HG03457 (cell line): ENCODE measurements at regions not wholly inside any gene's neighbourhood (a gene's known extent, or its start where the extent isn't known, plus 50 kb on each side); places are given as distances from the start of the nearest gene placed in this dataset.
A peak's percentile ranks its signal among the peaks of the same experiment; 100 is the strongest.
"Not testable (repeated sequence)": the region's sequence is repeated elsewhere in the genome, so short reads cannot be mapped to it uniquely, and the experiment has no call there.

ENCODE experiments used
- ATAC-seq: cut with Tn5 transposase; IDR thresholded peaks from one replicate; pipeline ENCODE4 v1.9.1; 2021; ENCODE audit warnings: moderate number of reproducible peaks; ENCODE audit not compliant: unreplicated experiment

DNA sequence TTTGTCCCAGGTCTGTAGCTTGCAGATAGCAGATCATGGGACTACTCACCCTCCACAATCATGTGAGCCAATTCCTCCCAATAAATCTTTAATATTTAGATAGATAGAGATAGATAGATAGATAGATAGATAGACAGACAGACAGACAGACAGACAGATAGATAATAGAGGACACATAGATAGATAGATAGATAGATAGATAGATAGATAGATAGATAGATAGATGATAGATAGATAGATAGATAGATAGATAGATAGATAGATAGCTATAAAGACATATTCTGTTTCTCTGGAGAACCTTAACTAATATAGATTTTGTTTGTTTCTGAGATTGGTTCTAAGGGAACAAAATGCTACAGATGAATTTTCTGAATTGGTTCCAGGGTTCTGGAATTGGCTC is 82.3 kb upstream of the PRDX6 start:
- not testable (repeated sequence) for ATAC-seq

GRCh38 chr1:173395762-173396161 is 81.4 kb upstream of the PRDX6 start:
- no peak for ATAC-seq

DNA sequence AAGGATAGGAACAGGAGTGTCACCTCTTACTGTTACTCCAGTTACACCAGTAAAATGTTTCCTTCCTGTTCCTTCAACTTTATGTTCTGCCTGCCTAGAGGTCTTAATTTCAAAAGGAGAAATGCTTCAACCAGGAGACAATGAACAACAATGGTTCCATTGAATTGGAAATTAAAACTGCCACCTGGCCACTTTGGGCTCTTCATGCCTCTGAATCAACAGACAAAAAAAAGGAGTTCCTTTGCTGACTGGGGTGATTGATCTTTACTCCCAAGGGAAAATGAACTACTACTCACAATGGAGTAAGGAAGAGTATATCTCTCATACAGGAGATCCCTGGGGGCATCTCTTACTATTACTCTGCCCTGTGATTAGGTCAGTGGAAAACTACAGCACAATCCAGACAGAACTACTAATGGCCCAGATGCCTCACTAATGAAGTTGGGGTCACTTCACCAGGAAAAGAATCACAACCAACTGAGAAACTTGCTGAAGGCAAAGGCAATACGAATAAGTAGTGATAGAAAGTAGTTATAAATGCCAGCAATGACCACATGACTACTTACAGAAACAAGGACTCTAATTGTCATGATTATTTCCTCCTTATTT is 76.6 kb upstream of the PRDX6 start:
- no peak for ATAC-seq

DNA sequence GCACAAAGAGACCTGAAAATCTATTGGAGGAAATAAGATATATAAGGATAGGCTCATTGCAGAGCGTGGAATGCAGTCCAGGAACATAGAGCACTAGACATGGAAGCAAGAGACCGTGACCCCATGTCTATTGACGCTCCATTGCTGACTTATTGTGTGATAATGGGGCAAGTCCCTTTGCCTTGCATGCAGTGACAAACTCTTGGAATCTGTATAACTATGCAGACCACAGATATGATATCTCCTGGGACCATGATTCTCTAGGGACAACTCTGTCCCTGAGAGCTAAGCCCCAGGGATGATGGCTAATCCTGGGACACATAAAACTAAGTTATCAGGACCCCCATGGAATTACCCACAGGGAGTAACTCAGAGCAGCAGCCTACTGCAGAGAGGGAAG is 73.1 kb upstream of the PRDX6 start:
- no peak for ATAC-seq

DNA sequence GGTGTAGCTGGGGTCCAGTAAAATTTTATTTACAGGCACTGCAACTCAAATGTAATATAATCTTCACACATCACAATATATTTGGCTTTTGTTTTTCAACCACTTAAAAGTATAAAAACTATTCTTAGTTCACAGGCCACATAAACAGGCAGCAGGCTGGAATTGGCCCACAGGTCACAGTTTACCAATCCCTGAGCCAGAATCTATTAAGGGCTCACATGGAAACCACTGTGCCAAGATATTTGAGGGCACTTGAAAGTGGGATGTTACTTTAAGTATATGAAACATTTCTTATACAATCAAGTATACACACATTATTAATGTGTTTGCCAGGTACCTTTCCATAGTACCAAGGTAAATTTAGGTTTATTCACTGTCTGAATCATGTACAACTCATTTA is 71.9 kb upstream of the PRDX6 start:
- ATAC-seq: no peak

DNA sequence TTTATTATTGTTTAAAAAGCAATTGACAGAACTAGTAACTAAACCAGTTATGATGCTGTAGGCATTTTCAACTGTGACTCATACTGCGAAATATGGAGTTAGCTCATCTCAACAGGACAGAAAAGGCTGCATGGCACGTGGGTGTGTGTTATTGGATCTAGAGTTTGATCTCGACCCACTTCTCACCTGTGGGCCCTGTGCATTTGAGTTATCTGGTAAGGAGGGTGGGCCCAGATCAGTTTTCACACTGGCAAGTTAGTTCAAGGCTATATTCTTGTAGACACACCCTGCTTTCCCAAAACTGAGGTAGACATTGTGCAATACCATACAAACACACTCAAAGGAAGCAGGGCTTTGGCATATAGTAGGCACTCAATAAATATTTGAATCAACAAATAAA is 71.3 kb upstream of the PRDX6 start:
- no peak for ATAC-seq

DNA sequence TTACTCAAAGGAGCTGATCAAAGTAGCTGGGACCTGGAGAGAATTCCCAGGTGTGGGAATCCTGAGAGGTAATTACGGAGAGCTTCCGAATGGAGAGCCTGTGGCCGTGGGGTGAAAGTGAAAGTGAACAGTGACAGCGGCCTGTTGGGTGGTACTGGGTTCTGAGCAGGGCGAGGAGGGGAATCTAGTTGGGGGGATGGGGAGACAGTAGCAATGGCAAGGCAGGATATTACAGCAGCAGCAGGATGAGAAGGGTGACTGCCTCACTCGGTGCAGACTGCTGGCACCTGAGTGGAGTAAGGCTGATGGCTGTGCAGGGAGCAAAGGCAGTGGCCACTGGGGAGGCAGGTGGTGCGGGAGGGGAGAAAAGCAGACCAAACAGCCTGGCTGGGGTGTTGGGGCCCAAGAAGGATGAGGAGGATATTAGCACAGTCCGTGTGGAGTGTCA is 70.3 kb upstream of the PRDX6 start:
- no peak for ATAC-seq

DNA sequence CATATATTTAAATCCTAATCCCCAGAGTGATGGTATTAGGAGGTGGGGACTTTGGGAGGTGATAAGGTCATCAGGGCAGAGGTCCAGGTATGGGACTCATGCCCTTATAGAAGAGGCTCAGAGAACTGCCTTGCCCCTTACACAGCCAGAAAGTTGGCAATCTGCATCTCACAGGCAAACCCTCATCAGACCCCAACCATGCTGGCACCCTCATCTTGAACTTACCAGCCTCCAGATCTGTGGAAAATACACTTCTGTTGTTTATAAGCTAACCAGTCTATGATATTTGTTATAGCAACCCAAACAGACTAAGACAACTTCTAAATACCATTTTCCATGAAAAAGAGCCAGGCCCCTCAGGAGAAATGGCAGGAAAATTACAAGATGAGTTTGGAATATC is 69.3 kb upstream of the PRDX6 start:
- ATAC-seq: no peak

- ATAC-seq: no peak
Measured at GRCh38 chr1:173408886-173409285, 68.2 kb upstream of the PRDX6 start.

GRCh38 chr1:173409613-173410012 is 67.5 kb upstream of the PRDX6 start:
- no peak for ATAC-seq

DNA sequence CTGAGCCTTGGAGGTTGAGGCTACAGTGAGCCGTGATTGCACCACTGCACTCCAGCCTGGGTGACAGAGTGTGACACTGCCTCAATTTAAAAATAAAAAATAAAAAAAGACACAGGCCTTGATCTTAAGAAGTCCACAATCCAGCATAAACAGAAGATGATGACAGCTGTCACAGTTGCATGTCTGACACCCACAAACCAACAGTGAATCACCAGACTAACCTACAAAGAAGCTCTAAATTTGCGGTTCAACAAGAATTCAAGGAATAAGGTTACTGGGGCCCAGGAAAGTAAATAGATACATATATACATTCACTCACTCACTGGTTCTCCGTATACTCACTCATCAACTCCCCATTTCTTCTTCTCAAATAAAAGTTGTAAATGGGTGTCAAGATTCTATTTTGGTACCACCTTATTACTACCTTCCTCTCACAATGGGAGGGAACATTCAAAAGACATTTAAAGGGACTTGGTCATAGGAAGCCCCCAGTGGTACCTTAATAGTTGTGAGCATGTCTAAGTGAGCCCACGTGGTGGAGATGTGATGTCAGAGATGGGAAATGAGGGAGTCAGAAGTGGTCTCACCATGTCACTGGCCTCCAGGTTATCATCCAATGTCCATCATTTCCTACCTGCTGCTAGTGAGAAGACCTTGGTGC is 66.9 kb upstream of the PRDX6 start:
- peak; percentile 2 for ATAC-seq

- peak; percentile 40 for ATAC-seq
Measured at GRCh38 chr1:173410794-173411236, 66.3 kb upstream of the PRDX6 start.

DNA sequence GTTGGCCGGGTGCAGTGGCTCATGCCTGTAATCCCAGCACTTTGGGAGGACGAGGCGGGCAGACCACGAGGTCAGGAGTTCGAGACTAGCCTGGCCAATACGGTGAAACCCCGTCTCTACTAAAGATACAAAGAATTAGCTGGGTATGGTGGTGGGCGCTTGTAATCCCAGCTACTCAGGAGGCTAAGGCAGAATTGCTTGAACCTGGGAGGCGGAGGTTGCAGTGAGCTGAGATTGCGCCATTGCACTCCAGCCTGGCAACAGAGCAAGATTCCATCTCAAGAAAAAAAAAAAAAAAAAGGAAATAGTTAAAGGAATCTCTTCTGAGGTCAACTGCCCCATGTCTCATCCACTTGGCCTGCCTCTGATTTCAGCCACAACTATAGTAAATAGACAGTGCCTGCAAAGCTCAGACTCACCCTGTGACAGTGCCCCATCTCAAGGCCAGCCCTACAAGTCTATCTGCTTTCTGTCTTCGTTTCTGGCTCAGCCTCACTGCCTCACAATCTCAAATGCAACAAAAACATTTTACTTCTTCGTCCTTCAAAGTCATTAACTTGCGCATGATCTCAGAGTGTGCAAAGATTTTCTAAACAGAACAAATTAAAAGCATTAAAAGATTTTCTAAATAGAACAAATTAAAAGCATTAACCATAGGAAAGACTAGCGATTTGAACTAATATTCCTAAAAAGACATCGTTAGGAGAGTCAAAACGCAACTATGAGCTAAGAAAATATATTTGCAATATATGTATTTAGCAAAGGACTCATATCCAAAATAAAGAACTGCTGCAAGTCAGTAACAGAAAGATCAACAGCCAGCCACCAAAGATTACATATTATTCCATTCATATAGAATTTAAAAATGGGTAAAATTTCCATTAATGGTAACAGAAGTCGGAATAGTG is 65.0 kb upstream of the PRDX6 start:
- ATAC-seq: no peak

DNA sequence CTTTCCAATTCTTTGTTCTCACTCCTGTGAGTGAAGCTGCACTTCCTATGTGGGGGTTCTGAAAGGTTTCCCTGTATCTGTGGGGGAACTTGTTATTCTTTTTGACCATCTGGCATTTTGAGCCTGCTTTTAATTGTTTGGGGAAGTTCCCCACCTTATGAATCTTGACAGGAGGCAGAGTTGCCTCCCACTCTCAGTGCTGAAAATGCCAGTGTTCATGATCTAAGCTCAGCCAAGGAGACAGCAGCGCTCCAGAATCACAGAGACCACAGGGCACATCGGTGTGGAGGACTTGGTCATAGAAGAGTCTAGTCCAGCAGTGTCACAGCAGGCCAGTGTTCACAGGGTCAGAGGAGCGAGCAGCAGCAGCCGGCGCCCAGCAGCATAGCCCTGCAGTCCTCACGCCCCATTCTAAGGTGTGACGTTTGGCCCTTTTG is 63.8 kb upstream of the PRDX6 start:
- ATAC-seq: no peak

GRCh38 chr1:173414136-173414535 is 63.0 kb upstream of the PRDX6 start:
- peak; percentile 29 for ATAC-seq

DNA sequence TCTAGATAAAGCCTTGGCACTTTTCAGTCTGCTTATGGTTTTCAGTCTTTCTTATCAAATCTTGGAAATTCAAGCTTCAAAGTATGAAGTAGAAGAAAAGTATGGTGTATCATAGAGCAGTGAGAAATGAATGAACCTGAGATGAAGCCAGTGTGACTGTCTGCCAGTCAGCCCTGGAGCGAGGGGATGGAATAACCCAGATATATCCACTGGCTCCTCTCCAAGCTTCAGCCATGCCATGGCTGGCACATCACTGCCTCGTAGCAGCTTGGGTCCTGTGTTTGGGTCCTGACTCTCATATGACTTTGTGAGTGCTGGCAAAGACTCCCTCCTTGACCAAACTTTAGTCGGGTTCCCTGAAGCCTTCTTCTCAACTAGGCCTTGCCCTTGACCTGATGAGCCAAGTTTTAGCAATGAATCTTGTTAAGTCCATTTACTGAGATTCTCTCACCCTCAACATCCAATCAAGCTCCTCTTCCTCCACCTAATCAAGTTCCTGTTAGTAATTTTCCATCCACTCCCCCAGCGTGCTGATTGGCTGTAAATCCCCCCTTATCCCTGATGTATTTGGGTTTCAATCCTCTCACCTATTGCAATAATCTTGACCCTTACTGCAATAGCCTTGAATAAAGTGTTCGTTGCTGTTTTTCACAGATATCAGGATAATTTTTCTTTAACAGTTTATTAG is 62.5 kb upstream of the PRDX6 start:
- no peak for ATAC-seq

- ATAC-seq: peak; percentile 22
Measured at GRCh38 chr1:173415490-173415889, 61.6 kb upstream of the PRDX6 start.

GRCh38 chr1:173415905-173416450 is 61.2 kb upstream of the PRDX6 start:
- ATAC-seq: no peak

GRCh38 chr1:173417563-173417962 is 59.6 kb upstream of the PRDX6 start:
- no peak for ATAC-seq

- peak; percentile 43 for ATAC-seq
Measured at GRCh38 chr1:173418107-173418985, 58.8 kb upstream of the PRDX6 start.
